ENCODE measurements at regions not wholly inside any gene's neighbourhood (a gene's known extent, or its start where the extent isn't known, plus 50 kb on each side); places are given as distances from the start of the nearest gene placed in this dataset.
A peak's percentile ranks its signal among the peaks of the same experiment; 100 is the strongest.

DNA sequence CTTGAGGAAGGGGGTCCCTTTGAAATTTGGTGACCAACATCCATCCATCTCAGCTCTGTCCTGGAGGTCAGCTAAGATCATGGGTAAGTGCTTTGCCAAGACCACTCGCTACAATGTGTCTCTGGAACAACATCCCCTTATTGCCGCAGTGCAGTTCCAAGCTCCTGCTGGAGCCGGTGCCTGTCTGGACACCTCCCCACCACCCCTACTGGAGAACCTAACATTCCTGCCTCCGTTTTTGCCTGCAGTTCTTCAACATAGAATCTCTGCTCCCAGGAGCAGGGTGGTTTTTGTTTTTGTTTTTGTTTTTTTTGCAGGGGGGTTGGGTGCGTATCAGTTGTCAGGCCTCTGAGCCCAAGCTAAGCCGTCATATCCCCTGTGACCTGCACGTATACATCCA lies 51.2 kb upstream of the FXYD4 start:
- TF ChIP-seq, protein P1, sequence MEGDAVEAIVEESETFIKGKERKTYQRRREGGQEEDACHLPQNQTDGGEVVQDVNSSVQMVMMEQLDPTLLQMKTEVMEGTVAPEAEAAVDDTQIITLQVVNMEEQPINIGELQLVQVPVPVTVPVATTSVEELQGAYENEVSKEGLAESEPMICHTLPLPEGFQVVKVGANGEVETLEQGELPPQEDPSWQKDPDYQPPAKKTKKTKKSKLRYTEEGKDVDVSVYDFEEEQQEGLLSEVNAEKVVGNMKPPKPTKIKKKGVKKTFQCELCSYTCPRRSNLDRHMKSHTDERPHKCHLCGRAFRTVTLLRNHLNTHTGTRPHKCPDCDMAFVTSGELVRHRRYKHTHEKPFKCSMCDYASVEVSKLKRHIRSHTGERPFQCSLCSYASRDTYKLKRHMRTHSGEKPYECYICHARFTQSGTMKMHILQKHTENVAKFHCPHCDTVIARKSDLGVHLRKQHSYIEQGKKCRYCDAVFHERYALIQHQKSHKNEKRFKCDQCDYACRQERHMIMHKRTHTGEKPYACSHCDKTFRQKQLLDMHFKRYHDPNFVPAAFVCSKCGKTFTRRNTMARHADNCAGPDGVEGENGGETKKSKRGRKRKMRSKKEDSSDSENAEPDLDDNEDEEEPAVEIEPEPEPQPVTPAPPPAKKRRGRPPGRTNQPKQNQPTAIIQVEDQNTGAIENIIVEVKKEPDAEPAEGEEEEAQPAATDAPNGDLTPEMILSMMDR (IDR thresholded peaks at IDR 0.05; ENCODE audit: extremely low read depth, low read depth, low read length), result no peak
- Histone ChIP-seq H3K36me3 (ENCODE audit: insufficient read depth, low read length) (no peaks in the 10 kb centered on the region), H3K79me2 (ENCODE audit: insufficient read depth, low read length) (no peaks in the 10 kb centered on the region), H2AFZ (ENCODE audit: low read length) (no peak overlapping the region), H3K9me3 (ENCODE audit: low read depth, low read length) (no peaks in the 10 kb centered on the region), H4K20me1 (ENCODE audit: insufficient read depth, low read length) (no peaks in the 10 kb centered on the region), H3K4me2 (ENCODE audit: insufficient read depth, low read length) (no peak overlapping the region), H3K27me3 (ENCODE audit: insufficient read depth, low read length) (peaks cover 5% of the 10 kb centered on the region), H3K4me1 (ENCODE audit: insufficient read depth, low read length) (no peaks in the 10 kb centered on the region), H3K27ac (ENCODE audit: low read depth, low read length) (no peak overlapping the region), H3K4me3 (ENCODE audit: insufficient read depth, low read length) (no peak overlapping the region)
- peak; percentile 64 for DNase-seq (ENCODE audit: insufficient read length, low spot score, missing footprints)

DNA sequence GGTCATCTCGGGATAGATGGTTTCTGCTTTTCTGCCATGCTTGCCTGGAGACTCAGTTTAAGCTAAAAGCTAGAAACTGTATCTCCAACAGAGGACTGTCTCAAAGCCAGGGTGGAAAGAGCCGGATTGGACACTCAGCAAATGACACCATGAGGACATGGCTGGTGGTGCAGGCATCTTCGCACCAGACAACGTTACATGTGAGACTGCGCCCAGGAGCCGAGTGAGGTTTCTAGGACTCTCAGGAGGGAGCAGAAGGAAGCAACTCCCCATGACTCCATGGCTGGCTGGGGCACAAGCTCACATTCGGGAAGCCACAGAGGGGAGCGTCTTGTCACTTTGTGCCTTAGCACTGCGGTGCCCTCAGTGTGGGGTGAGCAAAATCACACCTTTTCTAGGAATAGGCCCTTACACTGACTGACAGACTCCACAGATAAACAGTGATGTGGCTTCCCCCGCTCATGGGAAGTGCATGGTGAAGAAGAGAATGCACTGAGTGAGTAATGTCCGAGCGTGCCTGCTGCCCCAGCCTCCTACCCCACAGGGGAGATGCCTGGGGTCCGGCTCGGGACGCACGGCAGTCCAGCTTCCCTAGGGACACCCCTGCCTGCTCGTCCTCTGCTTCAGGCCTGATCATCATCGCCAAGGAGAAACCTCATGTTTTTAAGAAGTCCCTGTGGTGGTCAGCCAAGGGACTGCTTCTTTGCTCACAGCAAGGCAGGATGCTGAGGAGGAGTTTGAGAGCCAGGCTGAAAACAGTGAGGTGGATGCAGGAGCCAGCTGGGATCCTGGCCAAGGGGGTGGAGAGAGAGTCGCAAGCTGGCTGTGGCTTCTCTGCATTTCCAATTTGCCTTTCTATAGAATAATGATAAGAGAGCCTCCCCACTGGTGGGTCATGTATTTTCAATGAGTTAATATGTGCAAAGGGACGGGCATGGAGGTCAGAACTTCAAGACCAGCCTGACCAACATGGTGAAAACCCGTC lies 52.2 kb upstream of the FXYD4 start:
- H3K27me3 ChIP-seq (ENCODE audit: insufficient read depth, low read length), result peaks cover 5% of the 10 kb centered on the region
- TF ChIP-seq, protein P1 (IDR thresholded peaks at IDR 0.05; ENCODE audit: extremely low read depth, low read depth, low read length), result no peak
- no peaks in the 10 kb centered on the region for H3K9me3 ChIP-seq (ENCODE audit: low read depth, low read length)
- no peaks in the 10 kb centered on the region for H4K20me1 ChIP-seq (ENCODE audit: insufficient read depth, low read length)
- no peak overlapping the region for H2AFZ ChIP-seq (ENCODE audit: low read length)
- no peaks in the 10 kb centered on the region for H3K4me1 ChIP-seq (ENCODE audit: insufficient read depth, low read length)
- no peak overlapping the region for H3K4me2 ChIP-seq (ENCODE audit: insufficient read depth, low read length)
- DNase-seq (ENCODE audit: insufficient read length, low spot score, missing footprints), result peak; percentile 89
- no peak overlapping the region for H3K27ac ChIP-seq (ENCODE audit: low read depth, low read length)
- H3K36me3 ChIP-seq (ENCODE audit: insufficient read depth, low read length), result no peaks in the 10 kb centered on the region
- no peaks in the 10 kb centered on the region for H3K79me2 ChIP-seq (ENCODE audit: insufficient read depth, low read length)
- H3K4me3 ChIP-seq (ENCODE audit: insufficient read depth, low read length), result no peak overlapping the region

DNA sequence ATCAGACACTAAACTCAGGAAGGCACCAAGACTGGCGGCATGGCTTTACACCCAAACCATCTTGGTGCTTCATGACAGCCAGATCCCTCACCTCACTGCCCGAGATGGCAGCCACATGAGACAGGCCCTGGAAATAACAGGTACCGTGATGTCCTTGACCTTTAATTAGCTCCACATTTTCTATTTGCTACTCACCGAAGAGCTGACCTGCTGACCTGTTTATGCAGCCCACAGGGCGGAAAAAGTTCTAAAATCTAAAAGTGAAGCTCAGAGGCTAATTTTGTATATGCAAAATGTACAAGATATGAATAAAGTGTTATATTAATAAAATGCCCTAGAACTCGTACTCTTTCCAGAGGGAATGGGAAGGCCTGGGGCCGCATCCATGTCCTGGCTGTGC lies 51.6 kb upstream of the RASGEF1A start:
- DNase-seq (ENCODE audit: insufficient read length, low spot score, missing footprints), result peak; percentile 68
- TF ChIP-seq, protein P1 (IDR thresholded peaks at IDR 0.05; ENCODE audit: extremely low read depth, low read depth, low read length), result no peak
- no peak overlapping the region for H3K27ac ChIP-seq (ENCODE audit: low read depth, low read length)

DNA sequence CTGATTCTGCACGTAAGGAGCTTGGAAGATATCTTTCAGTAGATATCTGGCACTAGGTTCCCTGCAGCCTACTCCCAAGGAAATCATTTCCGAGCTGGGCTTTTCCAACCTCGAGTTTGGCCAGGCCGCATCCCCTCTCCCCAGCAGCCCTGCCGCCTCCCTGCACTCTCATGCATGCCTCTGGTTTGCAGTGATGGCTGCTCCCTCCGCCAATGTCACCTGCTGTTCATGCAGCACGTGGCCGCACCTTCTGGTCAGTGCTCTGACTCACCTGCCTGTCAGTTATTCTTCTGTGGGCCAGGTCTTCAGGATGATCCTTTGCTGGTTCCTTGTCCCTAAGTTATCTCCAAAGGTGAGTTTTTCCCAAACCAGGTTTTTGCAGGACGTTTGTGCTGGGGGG lies 50.6 kb upstream of the RASGEF1A start:
- Histone ChIP-seq H3K27ac (ENCODE audit: low read depth, low read length) (no peak overlapping the region), H3K4me2 (ENCODE audit: insufficient read depth, low read length) (no peak overlapping the region), H3K4me3 (ENCODE audit: insufficient read depth, low read length) (no peak overlapping the region), H3K9me3 (ENCODE audit: low read depth, low read length) (no peaks in the 10 kb centered on the region), H4K20me1 (ENCODE audit: insufficient read depth, low read length) (no peaks in the 10 kb centered on the region), H2AFZ (ENCODE audit: low read length) (no peak overlapping the region), H3K4me1 (ENCODE audit: insufficient read depth, low read length) (no peaks in the 10 kb centered on the region), H3K27me3 (ENCODE audit: insufficient read depth, low read length) (peaks cover 2% of the 10 kb centered on the region), H3K79me2 (ENCODE audit: insufficient read depth, low read length) (no peaks in the 10 kb centered on the region), H3K36me3 (ENCODE audit: insufficient read depth, low read length) (no peaks in the 10 kb centered on the region)
- DNase-seq (ENCODE audit: insufficient read length, low spot score, missing footprints), result peak; percentile 18
- TF ChIP-seq, protein P1 (IDR thresholded peaks at IDR 0.05; ENCODE audit: extremely low read depth, low read depth, low read length), result no peak

More for the DNA sequence above, 51.6 kb upstream of the RASGEF1A start:
- Histone ChIP-seq H3K4me2 (ENCODE audit: insufficient read depth, low read length) (no peak overlapping the region), H3K79me2 (ENCODE audit: insufficient read depth, low read length) (no peaks in the 10 kb centered on the region), H3K4me3 (ENCODE audit: insufficient read depth, low read length) (no peak overlapping the region), H4K20me1 (ENCODE audit: insufficient read depth, low read length) (no peaks in the 10 kb centered on the region), H3K27me3 (ENCODE audit: insufficient read depth, low read length) (peaks cover 5% of the 10 kb centered on the region), H3K9me3 (ENCODE audit: low read depth, low read length) (no peaks in the 10 kb centered on the region), H2AFZ (ENCODE audit: low read length) (no peak overlapping the region), H3K36me3 (ENCODE audit: insufficient read depth, low read length) (no peaks in the 10 kb centered on the region), H3K4me1 (ENCODE audit: insufficient read depth, low read length) (no peaks in the 10 kb centered on the region)

Data from osteoblast (primary cell).